Mucosa of stomach (tissue), 1 donor: ENCODE measurements at regions not wholly inside any gene's neighbourhood (a gene's known extent, or its start where the extent isn't known, plus 50 kb on each side); places are given as distances from the start of the nearest gene placed in this dataset.
"Not testable (repeated sequence)": the region's sequence is repeated elsewhere in the genome, so short reads cannot be mapped to it uniquely, and the experiment has no call there.

ENCODE experiments used
- H3K27me3 ChIP-seq: one replicate; pipeline ENCODE4 v1.7.0; 2013; ENCODE audit warnings: mild to moderate bottlenecking, low read length; ENCODE audit not compliant: control insufficient read depth, insufficient read depth
- H3K36me3 ChIP-seq: one replicate; pipeline ENCODE4 v1.7.0; 2013; ENCODE audit warnings: low read length; ENCODE audit not compliant: control insufficient read depth, insufficient read depth
- H3K4me1 ChIP-seq: one replicate; pipeline ENCODE4 v1.7.0; 2013; ENCODE audit warnings: mild to moderate bottlenecking, low read length; ENCODE audit not compliant: control insufficient read depth, insufficient read depth
- H3K4me3 ChIP-seq: one replicate; pipeline ENCODE4 v1.7.0; 2013; ENCODE audit warnings: low read length
- H3K9ac ChIP-seq: one replicate; pipeline ENCODE4 v1.7.0; 2013; ENCODE audit warnings: mild to moderate bottlenecking, low read length, moderate library complexity
- H3K9me3 ChIP-seq: one replicate; pipeline ENCODE4 v1.7.0; 2013; ENCODE audit warnings: mild to moderate bottlenecking, low read length, moderate library complexity; ENCODE audit not compliant: control insufficient read depth
- donor health status: Pancreatic carcinoma.

DNA sequence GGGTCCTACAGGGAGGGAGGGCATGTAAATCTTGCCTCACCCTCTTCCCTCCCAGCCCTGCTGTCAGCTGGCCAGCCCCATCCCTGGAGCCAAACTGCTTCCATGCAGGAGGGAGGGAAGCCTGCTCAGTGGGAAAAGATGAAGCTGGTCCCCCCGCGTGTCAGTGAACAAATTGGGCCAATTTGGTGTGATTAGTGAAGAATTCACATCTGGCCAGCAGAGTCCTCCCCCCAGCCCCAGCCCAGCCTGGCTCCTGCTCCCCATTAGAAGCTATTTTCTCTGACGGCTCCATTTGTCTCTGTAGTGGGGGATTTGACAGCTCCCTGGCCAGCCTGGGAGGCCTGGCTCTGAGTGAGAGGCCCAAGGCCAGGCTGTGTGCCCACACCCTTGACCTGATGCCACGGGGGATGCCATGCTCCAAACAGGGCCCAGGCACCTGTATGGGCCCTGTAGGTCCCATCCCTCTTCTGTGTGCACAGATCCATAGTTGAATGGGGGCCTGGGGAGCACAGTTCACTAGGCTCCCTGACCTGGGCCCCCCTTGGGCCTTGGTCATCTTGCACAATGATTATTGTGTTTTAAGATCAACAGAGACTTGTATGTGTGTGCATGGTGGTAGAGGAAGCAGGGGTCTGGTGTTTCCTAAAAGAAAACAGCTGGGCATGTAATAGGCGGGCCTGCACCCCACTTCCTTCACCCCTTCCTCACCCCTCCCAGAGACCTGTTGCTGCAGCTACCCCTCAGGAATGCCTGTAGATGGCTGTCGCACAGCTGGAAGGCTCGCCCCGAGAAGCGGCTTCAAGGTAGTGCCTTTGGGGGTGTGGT, 50.7 kb upstream of the TAC4 start:
- Histone ChIP-seq H3K4me1 (peaks cover 3% of the 10 kb centered on the region), H3K27me3 (peaks cover 50% of the 10 kb centered on the region), H3K4me3 (no peak overlapping the region), H3K9ac (no peak overlapping the region), H3K9me3 (no peaks in the 10 kb centered on the region), H3K36me3 (no peaks in the 10 kb centered on the region)

DNA sequence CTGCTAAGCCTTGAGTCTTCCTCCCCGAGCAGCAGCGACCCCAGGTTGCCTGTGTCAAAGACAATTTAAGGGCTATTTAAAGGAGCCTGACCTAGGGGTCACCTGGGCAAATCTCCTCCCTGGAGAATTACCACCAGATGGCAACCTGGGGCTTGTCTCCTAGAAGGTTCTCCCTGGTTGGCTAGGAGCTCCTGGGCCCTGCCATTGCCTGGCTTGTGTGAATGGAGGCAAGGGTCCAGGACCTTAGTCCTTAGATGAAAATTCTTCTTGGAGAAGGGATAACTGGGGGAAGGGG, 51.3 kb upstream of the TAC4 start:
- H3K27me3 ChIP-seq: peaks cover 54% of the 10 kb centered on the region
- H3K9ac ChIP-seq: no peak overlapping the region
- no peak overlapping the region for H3K4me3 ChIP-seq
- no peaks in the 10 kb centered on the region for H3K36me3 ChIP-seq
- no peaks in the 10 kb centered on the region for H3K9me3 ChIP-seq
- H3K4me1 ChIP-seq: peaks cover 3% of the 10 kb centered on the region

DNA sequence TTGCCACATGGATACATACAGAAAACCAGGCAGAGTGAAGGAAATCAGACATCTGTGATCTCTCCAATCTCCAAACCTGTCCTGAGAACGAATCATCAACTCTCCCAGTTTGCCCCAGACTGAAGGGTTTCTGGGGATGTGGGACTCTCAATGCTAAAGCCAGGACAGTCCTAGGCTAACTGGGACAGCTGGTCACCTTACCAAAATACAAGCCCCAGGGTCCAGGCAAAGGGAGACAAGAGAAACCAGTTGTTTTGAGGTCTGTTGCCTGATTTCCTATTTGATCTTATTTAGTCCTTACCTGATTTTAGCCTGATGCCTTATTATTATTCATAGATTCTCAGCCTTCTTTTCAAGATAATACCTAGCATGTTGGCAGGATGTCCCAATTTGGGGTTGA, 51.7 kb upstream of the TAC4 start:
- Histone ChIP-seq H3K9me3 (no peaks in the 10 kb centered on the region), H3K27me3 (peaks cover 58% of the 10 kb centered on the region), H3K36me3 (no peaks in the 10 kb centered on the region), H3K9ac (no peak overlapping the region), H3K4me1 (peaks cover 3% of the 10 kb centered on the region), H3K4me3 (no peak overlapping the region)

DNA sequence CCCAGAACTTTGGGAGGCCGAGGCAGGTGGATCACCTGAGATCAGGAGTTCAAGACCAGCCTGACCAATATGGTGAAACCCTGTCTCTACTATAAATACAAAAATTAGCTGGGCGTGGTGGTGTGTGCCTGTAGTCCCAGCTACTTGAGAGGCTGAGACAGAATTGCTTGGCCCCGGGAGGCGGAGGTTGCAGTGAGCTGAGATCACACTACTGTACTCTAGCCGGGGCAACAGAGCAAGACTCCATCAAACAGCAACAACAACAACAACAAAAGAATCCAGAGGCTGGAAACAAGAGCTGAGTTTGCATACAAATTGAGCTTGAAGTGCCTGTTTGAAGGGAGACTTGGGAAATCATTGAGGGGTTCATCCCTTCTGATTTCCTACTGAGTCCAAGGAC, 52.9 kb upstream of the TAC4 start:
- H3K9ac ChIP-seq, H3K36me3 ChIP-seq, H3K4me3 ChIP-seq, H3K9me3 ChIP-seq, H3K4me1 ChIP-seq: not testable (repeated sequence)
- peaks cover 65% of the 10 kb centered on the region for H3K27me3 ChIP-seq

GRCh38 chr17:49901460-49902331, 53.8 kb upstream of the TAC4 start:
- peaks cover 3% of the 10 kb centered on the region for H3K4me1 ChIP-seq
- H3K4me3 ChIP-seq: no peak overlapping the region
- no peaks in the 10 kb centered on the region for H3K36me3 ChIP-seq
- no peak overlapping the region for H3K9ac ChIP-seq
- H3K9me3 ChIP-seq: no peaks in the 10 kb centered on the region
- H3K27me3 ChIP-seq: peaks cover 64% of the 10 kb centered on the region

DNA sequence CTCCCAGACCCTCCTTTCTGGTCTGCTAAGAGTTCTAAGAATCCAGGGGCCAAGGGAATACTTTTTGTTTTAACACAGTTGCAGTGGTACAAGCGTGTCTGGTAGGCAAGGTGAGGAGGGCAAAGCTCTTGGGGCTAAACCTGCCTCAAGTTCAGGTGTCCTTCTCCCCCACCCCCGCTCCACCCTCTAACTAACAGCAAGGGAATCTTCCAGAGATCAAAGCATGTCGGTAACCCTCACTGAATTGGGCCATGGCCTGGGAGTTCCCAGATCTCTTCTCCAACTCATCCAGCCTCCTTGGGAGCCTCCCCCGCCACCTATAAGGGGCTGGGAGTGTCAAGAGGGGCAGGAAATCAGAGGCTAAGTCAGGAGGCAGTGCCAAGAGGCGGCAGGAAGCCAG, 55.7 kb upstream of the TAC4 start:
- H3K4me1 ChIP-seq: peaks cover 3% of the 10 kb centered on the region
- no peak overlapping the region for H3K4me3 ChIP-seq
- H3K36me3 ChIP-seq: no peaks in the 10 kb centered on the region
- H3K27me3 ChIP-seq: peaks cover 79% of the 10 kb centered on the region
- no peaks in the 10 kb centered on the region for H3K9me3 ChIP-seq
- H3K9ac ChIP-seq: no peak overlapping the region

DNA sequence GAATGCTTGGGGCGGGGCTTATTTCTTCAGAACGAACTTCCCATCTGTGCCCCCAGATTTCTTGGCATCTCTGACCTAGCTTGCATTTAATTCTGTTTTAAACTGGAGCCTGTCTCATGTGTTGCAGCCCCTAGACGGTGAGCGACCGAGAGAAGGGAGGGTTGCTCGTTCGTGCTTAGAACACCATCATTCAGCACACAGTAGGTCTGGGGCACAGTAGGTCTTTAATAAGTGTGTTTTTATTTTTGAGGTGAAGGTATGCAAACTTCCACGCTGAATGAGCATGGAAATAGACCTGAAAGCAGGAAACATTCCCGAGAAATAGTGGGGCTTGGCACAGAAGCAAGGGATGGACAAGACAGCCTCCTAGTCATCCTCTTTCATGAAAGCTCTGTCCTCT, 57.0 kb upstream of the TAC4 start:
- Histone ChIP-seq H3K36me3 (no peaks in the 10 kb centered on the region), H3K4me3 (no peak overlapping the region), H3K9ac (no peak overlapping the region), H3K9me3 (no peaks in the 10 kb centered on the region), H3K27me3 (peaks cover 88% of the 10 kb centered on the region), H3K4me1 (peaks cover 3% of the 10 kb centered on the region)

DNA sequence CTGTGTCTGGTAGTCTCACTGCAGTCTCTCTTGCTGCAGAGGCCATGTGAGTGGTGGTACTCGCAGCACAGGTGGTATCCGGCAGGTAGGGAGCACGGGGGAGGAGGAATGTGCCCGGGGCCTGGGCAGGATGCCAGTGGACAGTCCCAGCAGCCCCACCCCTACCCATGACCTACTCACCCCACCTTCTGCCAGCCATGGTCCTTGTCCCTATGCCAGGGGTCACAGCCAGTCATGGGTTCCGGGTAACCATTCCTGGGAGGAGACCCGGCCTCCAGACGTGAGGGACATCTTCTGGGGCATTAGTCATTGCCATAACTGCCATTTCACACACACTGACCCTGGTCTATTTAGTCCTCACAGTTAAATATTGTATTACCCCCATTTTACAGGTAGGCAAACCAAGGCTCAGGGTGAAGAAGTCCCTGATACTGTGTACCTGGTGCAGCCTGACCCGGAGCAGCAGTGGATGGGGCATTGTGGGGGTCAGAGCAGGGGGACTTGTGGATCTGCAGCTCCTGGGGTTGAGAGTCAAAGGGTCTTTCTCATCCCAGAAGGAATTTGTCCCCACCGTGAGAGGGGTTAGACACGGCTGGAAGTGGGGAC, 58.8 kb upstream of the TAC4 start:
- no peaks in the 10 kb centered on the region for H3K9me3 ChIP-seq
- H3K4me3 ChIP-seq: no peak overlapping the region
- no peak overlapping the region for H3K9ac ChIP-seq
- peaks cover 12% of the 10 kb centered on the region for H3K4me1 ChIP-seq
- H3K27me3 ChIP-seq: peaks cover 91% of the 10 kb centered on the region
- H3K36me3 ChIP-seq: no peaks in the 10 kb centered on the region

- Histone ChIP-seq H3K4me3 (no peak overlapping the region), H3K9ac (no peak overlapping the region), H3K36me3 (no peaks in the 10 kb centered on the region), H3K27me3 (peaks cover 93% of the 10 kb centered on the region), H3K9me3 (no peaks in the 10 kb centered on the region), H3K4me1 (peaks cover 9% of the 10 kb centered on the region)
Measured at GRCh38 chr17:49907279-49907678, 59.4 kb upstream of the TAC4 start.

- Histone ChIP-seq H3K36me3 (no peaks in the 10 kb centered on the region), H3K9ac (no peak overlapping the region), H3K27me3 (peaks cover 92% of the 10 kb centered on the region), H3K4me1 (peaks cover 8% of the 10 kb centered on the region), H3K4me3 (no peak overlapping the region), H3K9me3 (no peaks in the 10 kb centered on the region)
Measured at GRCh38 chr17:49908782-49909714, 59.9 kb upstream of the DLX4 start.

DNA sequence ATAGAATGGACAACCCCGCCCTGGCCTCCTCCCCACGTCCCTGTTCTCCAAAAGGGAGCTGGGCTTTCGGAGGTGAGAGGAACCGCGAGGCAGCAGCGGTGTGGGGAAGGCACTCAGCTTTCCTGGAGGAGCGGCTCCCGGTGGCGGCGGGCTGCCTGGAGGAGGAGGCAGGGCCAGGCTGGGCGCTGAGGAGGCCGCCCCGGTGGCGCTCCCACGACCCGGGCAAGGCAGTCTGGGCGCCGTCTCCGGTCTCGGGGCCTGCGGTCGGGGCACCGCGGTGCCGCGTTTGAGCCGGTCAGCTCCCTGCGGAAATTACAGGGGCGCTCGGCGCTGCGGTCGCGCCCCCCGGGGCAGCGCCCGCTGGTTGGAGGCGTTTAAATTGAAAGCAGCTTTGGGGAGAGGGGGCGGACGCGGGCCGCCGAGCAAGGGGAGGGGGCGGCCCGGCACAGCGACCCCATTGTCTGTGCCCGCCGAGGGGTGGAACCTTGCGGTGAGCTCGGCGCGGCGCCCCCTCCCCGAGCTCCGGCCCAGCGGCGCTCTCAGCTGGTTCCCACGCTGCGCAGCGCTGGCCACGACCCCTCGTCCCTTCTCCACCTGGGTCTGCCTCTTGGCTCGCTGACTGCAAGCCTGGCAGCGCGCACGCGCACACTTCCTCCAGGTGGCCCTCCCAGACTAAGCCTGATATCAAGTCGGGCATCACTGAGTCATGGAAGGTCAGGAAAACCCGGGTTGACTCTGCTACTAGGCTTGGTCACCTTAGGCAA, 58.7 kb upstream of the DLX4 start:
- H3K9ac ChIP-seq: no peak overlapping the region
- H3K4me3 ChIP-seq: no peak overlapping the region
- H3K4me1 ChIP-seq: peaks cover 8% of the 10 kb centered on the region
- no peaks in the 10 kb centered on the region for H3K36me3 ChIP-seq
- H3K9me3 ChIP-seq: no peaks in the 10 kb centered on the region
- peaks cover 92% of the 10 kb centered on the region for H3K27me3 ChIP-seq
